Esophagus muscularis mucosa (tissue), 4 donors: ENCODE measurements at regions not wholly inside any gene's neighbourhood (a gene's known extent, or its start where the extent isn't known, plus 50 kb on each side); places are given as distances from the start of the nearest gene placed in this dataset.

ENCODE experiments used
- DNase-seq: peaks from one replicate; pipeline ENCODE4 v3.0.0-alpha.2; 2017; ENCODE audit errors: extremely low spot score
- H3K27ac ChIP-seq, 4 donors: fragments of 200-600 bp; sonication (generic); replicated peaks in 1 of 4; 1 replicate in 3 of 4; 2 replicates in 1 of 4; pipeline ENCODE4 v1.5.1; 2016 to 2019; ENCODE audit warnings: mild to moderate bottlenecking in 1 of 4
- H3K27me3 ChIP-seq, 4 donors: fragments of 200-600 bp; sonication (generic); one replicate each; pipeline versions ENCODE4 v1.5.1 to v1.6.0; 2016 to 2019
- H3K36me3 ChIP-seq, 4 donors: fragments of 200-600 bp; sonication (generic); one replicate each; pipeline ENCODE4 v1.5.1; 2016 to 2019
- H3K4me1 ChIP-seq, 4 donors: fragments of 200-600 bp; sonication (generic); one replicate each; pipeline ENCODE4 v1.5.1; 2016 to 2019
- H3K4me3 ChIP-seq, 4 donors: fragments of 200-600 bp; sonication (generic); 1 replicate in 2 of 4; 2 replicates in 2 of 4; pipeline ENCODE4 v1.5.1; 2016 to 2019; ENCODE audit warnings: mild to moderate bottlenecking in 4 of 4, moderate library complexity in 1 of 4
- H3K9me3 ChIP-seq, 4 donors: fragments of 200-600 bp; sonication (generic); 1 replicate in 3 of 4; 2 replicates in 1 of 4; pipeline ENCODE4 v1.5.1; 2016 to 2019
- EP300 ChIP-seq: sonication (generic); formaldehyde crosslinking; IDR thresholded peaks from one replicate; pipeline ENCODE4 v1.6.1; 2017; ENCODE audit warnings: antibody characterized with exemption
- POLR2A ChIP-seq: fragments of 450-650 bp; IDR thresholded peaks from one replicate; pipeline ENCODE4 v1.6.1; 2017; ENCODE audit warnings: antibody characterized with exemption, moderate library complexity, mild to moderate bottlenecking, low read depth
- POLR2AphosphoS5 ChIP-seq, 2 donors: sonication (generic); formaldehyde crosslinking; IDR thresholded peaks; one replicate each; pipeline ENCODE4 v1.6.1; 2017; ENCODE audit warnings: antibody characterized with exemption in 2 of 2
- WGBS: methylation state at CpG from one replicate; pipeline ENCODE4 v1.1.5; 2018; 5-methylcytosine and 5-hydroxymethylcytosine counted together
- intact Hi-C: fragments of 100-400 bp; cut with DNase I; formaldehyde crosslinking; loops from one replicate; pipeline ENCODE4 v1.15.1; 2023
- TF ChIP-seq, protein P1 (sequence below), 3 experiments: fragments of 200-600 bp in 2 of 3; fragments of 450-650 bp in 1 of 3; sonication (generic) in 2 of 3; IDR thresholded peaks; one replicate each; pipeline ENCODE4 v1.5.1; 2017 to 2019; ENCODE audit warnings: antibody characterized with exemption in 3 of 3, mild to moderate bottlenecking in 2 of 3, moderate library complexity in 1 of 3

DNA sequence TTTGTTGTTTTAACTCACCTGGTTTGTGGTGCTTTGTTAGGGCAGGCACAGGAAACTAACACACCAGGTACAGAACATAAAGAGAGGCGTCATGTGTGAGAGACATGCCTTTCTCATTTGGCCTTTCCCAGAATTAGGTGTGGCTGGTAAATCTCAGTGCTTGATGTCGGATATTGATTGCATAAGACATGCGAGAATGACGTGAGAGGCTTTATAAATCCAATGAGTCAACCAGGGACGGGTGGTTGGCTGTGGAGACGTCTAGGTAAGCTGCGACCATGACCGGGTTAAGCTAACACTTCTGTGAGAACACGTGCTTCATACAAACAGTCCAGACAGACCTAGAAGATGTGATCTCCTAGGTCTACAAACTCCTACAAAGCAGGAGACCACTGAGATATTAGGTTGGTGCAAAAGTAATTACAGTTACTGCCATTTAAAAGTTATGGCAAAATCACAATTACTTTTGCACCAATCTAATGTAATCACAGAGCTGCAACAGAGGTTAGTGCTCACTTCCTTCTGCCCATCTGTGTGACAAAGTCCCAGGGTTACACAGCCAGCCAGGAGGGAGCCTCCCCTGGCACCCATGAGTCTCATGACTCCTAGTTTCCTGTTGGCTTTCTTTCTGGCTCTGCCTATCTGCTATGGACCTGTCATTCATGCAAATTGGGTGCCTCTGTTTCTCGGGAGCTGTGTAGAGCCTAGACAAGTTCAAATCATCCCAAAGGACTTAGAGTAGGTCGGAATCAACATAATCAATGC, 98.9 kb upstream of the ATP8B1 start:
- TF ChIP-seq, protein P1, sequence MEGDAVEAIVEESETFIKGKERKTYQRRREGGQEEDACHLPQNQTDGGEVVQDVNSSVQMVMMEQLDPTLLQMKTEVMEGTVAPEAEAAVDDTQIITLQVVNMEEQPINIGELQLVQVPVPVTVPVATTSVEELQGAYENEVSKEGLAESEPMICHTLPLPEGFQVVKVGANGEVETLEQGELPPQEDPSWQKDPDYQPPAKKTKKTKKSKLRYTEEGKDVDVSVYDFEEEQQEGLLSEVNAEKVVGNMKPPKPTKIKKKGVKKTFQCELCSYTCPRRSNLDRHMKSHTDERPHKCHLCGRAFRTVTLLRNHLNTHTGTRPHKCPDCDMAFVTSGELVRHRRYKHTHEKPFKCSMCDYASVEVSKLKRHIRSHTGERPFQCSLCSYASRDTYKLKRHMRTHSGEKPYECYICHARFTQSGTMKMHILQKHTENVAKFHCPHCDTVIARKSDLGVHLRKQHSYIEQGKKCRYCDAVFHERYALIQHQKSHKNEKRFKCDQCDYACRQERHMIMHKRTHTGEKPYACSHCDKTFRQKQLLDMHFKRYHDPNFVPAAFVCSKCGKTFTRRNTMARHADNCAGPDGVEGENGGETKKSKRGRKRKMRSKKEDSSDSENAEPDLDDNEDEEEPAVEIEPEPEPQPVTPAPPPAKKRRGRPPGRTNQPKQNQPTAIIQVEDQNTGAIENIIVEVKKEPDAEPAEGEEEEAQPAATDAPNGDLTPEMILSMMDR (IDR thresholded peaks at IDR 0.05): no peak
- no peak for TF ChIP-seq POLR2A
- TF ChIP-seq EP300: no peak
- TF ChIP-seq POLR2AphosphoS5 (IDR thresholded peaks at IDR 0.05): no peak
- Histone ChIP-seq H3K36me3 (no peaks in the 10 kb centered on the region), H3K27me3 (no peaks in the 10 kb centered on the region), H3K4me3 (no peak overlapping the region), H3K9me3 (no peaks in the 10 kb centered on the region), H3K27ac (no peak overlapping the region), H3K4me1 (no peaks in the 10 kb centered on the region)
- 82% methylated on average over 11 of the region's 11 CpGs for WGBS
- intact Hi-C loops: no loop called here
- DNase-seq: no peak

DNA sequence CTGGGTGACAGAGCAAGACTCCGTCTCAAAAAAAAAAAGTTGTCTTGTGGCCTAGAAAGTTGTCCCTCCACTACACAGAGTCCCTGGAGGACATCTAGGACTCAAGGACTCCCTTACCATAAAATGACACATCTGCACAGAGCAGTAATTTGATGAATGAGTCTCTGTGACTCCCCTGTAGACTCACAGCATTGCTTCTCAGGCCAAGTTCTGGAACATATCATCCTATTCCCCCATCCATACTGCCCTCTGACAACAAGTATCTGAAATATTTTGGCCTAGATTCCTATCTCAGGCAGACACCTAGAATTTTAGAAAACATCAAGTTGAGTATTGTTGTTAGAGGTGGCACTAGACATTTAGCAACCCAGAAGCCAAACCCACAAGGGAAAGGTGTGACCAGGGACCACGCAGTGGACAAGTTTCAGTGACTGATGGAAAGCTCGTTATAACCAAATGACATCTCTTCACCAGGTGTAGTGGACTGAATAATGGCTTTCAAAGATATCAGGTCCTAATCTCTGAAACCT, 97.9 kb upstream of the ATP8B1 start:
- H3K4me1 ChIP-seq: no peaks in the 10 kb centered on the region
- TF ChIP-seq POLR2A (no peak), EP300 (no peak), POLR2AphosphoS5 (IDR thresholded peaks at IDR 0.05) (no peak)
- TF ChIP-seq, protein P1 (IDR thresholded peaks at IDR 0.05): no peak
- H3K36me3 ChIP-seq: no peaks in the 10 kb centered on the region
- intact Hi-C loops: no loop called here
- no peak overlapping the region for H3K4me3 ChIP-seq
- H3K9me3 ChIP-seq: no peaks in the 10 kb centered on the region
- DNase-seq: no peak
- 96% methylated on average over 3 of the region's 3 CpGs for WGBS
- no peak overlapping the region for H3K27ac ChIP-seq
- H3K27me3 ChIP-seq: no peaks in the 10 kb centered on the region

DNA sequence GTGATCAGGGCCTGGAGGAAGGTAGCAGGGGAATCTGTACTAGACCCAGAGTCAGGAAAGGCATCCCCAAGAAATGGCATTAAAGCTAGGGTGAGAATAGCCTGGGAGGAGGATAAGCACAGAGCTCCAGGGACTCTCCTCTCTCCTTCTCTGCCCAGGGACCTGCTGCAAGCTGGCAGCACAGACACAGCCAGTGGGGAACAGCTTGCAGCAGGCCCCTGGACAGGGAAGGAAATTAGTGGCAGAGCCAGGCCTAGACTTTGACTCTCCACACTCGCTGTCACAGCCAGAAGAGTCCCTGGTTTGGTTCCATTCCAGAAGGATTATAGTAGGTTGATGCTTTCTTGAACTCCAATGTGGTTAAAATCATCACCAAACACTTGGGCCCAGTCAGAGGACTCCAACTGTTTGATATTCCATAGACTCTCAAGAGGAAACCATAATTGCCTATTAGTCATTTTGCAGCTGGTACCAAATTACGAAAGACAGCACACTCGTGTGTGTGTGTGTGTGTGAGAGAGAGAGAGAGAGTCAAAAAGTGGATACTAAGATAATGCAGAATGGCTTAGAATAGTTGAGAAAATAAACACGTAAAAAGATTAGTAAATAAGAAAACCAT, 95.5 kb upstream of the ATP8B1 start:
- TF ChIP-seq, protein P1 (IDR thresholded peaks at IDR 0.05): no peak
- TF ChIP-seq POLR2AphosphoS5 (IDR thresholded peaks at IDR 0.05): no peak
- no peak for TF ChIP-seq POLR2A
- TF ChIP-seq EP300: no peak
- Histone ChIP-seq H3K27me3 (no peaks in the 10 kb centered on the region), H3K4me3 (no peak overlapping the region), H3K36me3 (no peaks in the 10 kb centered on the region), H3K27ac (no peak overlapping the region), H3K9me3 (no peaks in the 10 kb centered on the region), H3K4me1 (no peaks in the 10 kb centered on the region)
- 62% methylated on average over 4 of the region's 4 CpGs for WGBS
- intact Hi-C loops: no loop called here
- DNase-seq: no peak

DNA sequence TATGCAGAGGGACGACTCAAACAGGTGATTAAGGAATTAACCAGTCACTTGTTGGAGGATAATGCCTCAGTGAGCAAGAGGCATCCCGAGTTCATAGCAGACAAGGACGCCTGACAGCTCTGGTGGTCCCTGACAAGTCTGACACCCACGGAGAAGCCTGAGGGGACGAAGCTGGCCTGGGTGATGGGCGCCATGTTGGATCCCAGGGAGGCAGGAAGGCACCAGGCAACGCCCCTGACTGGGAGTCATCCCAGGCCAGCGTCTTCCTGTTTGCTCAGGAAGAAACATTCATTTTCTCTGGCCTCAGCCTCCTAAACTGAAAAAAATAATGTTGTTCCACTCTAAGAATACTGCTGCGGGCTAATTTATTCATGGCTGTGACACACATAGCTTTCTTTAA, 92.1 kb upstream of the ATP8B1 start:
- TF ChIP-seq, protein P1 (IDR thresholded peaks at IDR 0.05): no peak
- TF ChIP-seq POLR2AphosphoS5 (IDR thresholded peaks at IDR 0.05) (no peak), POLR2A (no peak), EP300 (no peak)
- DNase-seq: no peak
- Histone ChIP-seq H3K36me3 (no peaks in the 10 kb centered on the region), H3K27me3 (no peaks in the 10 kb centered on the region), H3K4me1 (peaks cover 0 to 12% (median 7%) of the 10 kb centered on the region in 4 donors), H3K9me3 (no peaks in the 10 kb centered on the region), H3K27ac (no peak overlapping the region), H3K4me3 (no peak overlapping the region)
- intact Hi-C loops: no loop called here
- WGBS: 81% methylated on average over 9 of the region's 9 CpGs
